ENCODE measurements at regions not wholly inside any gene's neighbourhood (a gene's known extent, or its start where the extent isn't known, plus 50 kb on each side); places are given as distances from the start of the nearest gene placed in this dataset.

GRCh38 chr9:549455-549997 is 292.0 kb upstream of the DMRT1 start:
- TF ChIP-seq, protein P1, sequence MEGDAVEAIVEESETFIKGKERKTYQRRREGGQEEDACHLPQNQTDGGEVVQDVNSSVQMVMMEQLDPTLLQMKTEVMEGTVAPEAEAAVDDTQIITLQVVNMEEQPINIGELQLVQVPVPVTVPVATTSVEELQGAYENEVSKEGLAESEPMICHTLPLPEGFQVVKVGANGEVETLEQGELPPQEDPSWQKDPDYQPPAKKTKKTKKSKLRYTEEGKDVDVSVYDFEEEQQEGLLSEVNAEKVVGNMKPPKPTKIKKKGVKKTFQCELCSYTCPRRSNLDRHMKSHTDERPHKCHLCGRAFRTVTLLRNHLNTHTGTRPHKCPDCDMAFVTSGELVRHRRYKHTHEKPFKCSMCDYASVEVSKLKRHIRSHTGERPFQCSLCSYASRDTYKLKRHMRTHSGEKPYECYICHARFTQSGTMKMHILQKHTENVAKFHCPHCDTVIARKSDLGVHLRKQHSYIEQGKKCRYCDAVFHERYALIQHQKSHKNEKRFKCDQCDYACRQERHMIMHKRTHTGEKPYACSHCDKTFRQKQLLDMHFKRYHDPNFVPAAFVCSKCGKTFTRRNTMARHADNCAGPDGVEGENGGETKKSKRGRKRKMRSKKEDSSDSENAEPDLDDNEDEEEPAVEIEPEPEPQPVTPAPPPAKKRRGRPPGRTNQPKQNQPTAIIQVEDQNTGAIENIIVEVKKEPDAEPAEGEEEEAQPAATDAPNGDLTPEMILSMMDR (IDR thresholded peaks at IDR 0.05): no peak
- Histone ChIP-seq H3K9me3 (no peaks in the 10 kb centered on the region), H3K4me3 (no peak overlapping the region), H3K4me1 (peaks cover 19% of the 10 kb centered on the region), H3K27ac (no peak overlapping the region), H3K36me3 (peaks cover 6% of the 10 kb centered on the region), H3K27me3 (ENCODE audit: low read depth) (no peaks in the 10 kb centered on the region)
- DNase-seq (no peak), ATAC-seq (no peak)
- intact Hi-C loops (cut with DNase I): no loop called here

GRCh38 chr9:550333-550732 is 291.2 kb upstream of the DMRT1 start:
- intact Hi-C loops (cut with DNase I): no loop called here
- DNase-seq: no peak
- Histone ChIP-seq H3K9me3 (no peaks in the 10 kb centered on the region), H3K4me1 (peaks cover 19% of the 10 kb centered on the region), H3K4me3 (no peak overlapping the region), H3K27me3 (ENCODE audit: low read depth) (no peaks in the 10 kb centered on the region), H3K27ac (no peak overlapping the region), H3K36me3 (peaks cover 6% of the 10 kb centered on the region)
- TF ChIP-seq, protein P1 (IDR thresholded peaks at IDR 0.05): no peak
- no peak for ATAC-seq

- ATAC-seq: peak; percentile 29 to 48
- DNase-seq: no peak
- Histone ChIP-seq H3K9me3 (no peaks in the 10 kb centered on the region), H3K36me3 (peaks cover 6% of the 10 kb centered on the region), H3K27me3 (ENCODE audit: low read depth) (no peaks in the 10 kb centered on the region), H3K27ac (no peak overlapping the region), H3K4me1 (peaks cover 5% of the 10 kb centered on the region), H3K4me3 (no peak overlapping the region)
- TF ChIP-seq, protein P1 (IDR thresholded peaks at IDR 0.05): no peak
- intact Hi-C loops (cut with DNase I): no loop called here
Observed at GRCh38 chr9:551986-552929, 289.2 kb upstream of the DMRT1 start.

DNA sequence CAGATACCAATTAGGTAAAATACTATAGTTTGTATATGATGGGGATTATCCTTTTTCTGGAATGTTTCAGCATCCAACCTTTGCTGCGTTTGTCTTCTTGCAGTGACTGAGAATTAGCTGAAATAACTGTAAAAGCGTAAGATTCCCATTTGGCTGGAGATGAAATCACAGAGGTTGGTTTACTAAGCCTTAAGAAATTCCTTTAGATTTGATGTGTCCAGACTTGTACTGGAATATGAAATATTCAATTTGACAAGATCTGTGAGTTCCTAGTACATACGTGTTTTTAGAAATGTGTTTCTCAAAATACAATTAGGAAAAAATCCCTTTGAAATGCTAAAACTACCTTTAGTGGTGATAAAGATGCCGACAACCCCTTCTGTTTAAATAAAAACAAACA is 286.0 kb upstream of the DMRT1 start:
- no peaks in the 10 kb centered on the region for H3K36me3 ChIP-seq
- no peaks in the 10 kb centered on the region for H3K27me3 ChIP-seq (ENCODE audit: low read depth)
- H3K9me3 ChIP-seq: no peaks in the 10 kb centered on the region
- ATAC-seq (no peak), DNase-seq (no peak)
- TF ChIP-seq, protein P1 (IDR thresholded peaks at IDR 0.05): no peak
- no peaks in the 10 kb centered on the region for H3K4me1 ChIP-seq
- intact Hi-C loops (cut with DNase I): no loop called here
- H3K4me3 ChIP-seq: no peak overlapping the region
- H3K27ac ChIP-seq: no peak overlapping the region

- H3K4me1 ChIP-seq: no peaks in the 10 kb centered on the region
- no peaks in the 10 kb centered on the region for H3K27me3 ChIP-seq (ENCODE audit: low read depth)
- DNase-seq: no peak
- no peak overlapping the region for H3K27ac ChIP-seq
- no peak overlapping the region for H3K4me3 ChIP-seq
- no peaks in the 10 kb centered on the region for H3K9me3 ChIP-seq
- TF ChIP-seq, protein P1 (IDR thresholded peaks at IDR 0.05): no peak
- intact Hi-C loops (cut with DNase I): no loop called here
- ATAC-seq: no peak
- no peaks in the 10 kb centered on the region for H3K36me3 ChIP-seq
Observed at GRCh38 chr9:556199-556598, 285.3 kb upstream of the DMRT1 start.

Measured in lower lobe of right lung (tissue), 2 donors.